ENCODE measurements at regions not wholly inside any gene's neighbourhood (a gene's known extent, or its start where the extent isn't known, plus 50 kb on each side); places are given as distances from the start of the nearest gene placed in this dataset.

DNA sequence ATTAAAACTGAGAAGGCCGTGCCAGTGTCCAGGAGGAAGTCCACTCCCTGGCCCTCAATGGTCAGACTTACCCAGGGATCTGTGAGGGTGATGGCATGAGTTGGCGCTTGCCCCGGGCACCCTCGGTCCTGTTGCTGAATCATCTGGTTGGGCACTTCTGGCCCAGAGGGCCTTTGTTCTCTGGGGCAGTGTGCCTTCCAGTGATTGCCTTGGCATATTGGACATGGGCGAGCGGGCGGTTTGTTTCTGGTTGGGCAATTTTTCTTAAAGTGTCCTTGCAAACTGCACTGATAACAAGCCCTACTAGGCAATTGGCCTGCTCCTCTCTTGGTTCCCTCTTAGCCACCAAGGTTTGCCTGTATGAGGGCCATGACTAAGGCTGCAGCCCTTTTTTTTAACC is 69.5 kb upstream of the ZDHHC17 start:
- TF ChIP-seq CTCF (conservative IDR thresholded peaks at IDR 0.05) (no peak), ZFX (IDR thresholded peaks at IDR 0.05) (no peak)

All from C4-2B (cell line).